Hepatocyte (in vitro differentiated cells): ENCODE measurements at regions not wholly inside any gene's neighbourhood (a gene's known extent, or its start where the extent isn't known, plus 50 kb on each side); places are given as distances from the start of the nearest gene placed in this dataset.

ENCODE experiments used
- CTCF ChIP-seq: fragments of 200-600 bp; sonication (generic); IDR thresholded peaks from 2 replicates; pipeline ENCODE4 v1.5.1; 2016; ENCODE audit warnings: antibody characterized with exemption, mild to moderate bottlenecking; ENCODE audit not compliant: poor library complexity
- EZH2phosphoT487 ChIP-seq: fragments of 200-600 bp; sonication (generic); IDR thresholded peaks from one replicate; pipeline ENCODE4 v1.6.1; 2018; ENCODE audit warnings: antibody characterized with exemption, mild to moderate bottlenecking, low read depth, moderate library complexity; ENCODE audit not compliant: unreplicated experiment, severe bottlenecking

DNA sequence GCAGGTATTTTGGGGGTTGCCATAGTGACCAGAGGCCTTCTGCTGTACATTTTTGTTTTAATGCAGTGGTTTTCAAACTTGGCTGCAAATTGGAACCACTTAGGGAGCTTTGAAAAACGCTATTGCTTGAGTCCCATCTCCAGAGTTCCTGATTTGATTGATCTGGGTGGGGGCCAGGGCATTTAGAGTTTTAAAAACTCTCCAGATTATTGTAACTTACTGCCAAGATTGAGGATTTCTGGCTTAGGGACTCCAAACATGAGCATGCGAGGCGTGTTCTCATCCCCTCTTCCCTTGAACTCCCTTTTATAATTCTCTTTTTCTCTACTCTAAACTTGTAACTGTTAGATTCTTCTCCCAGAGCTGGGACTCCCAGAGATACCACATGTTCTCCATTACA is 340.8 kb upstream of the SUCLG2 start:
- TF ChIP-seq CTCF (no peak), EZH2phosphoT487 (no peak)
